HG03108 (cell line): ENCODE measurements at regions not wholly inside any gene's neighbourhood (a gene's known extent, or its start where the extent isn't known, plus 50 kb on each side); places are given as distances from the start of the nearest gene placed in this dataset.
"Not testable (repeated sequence)": the region's sequence is repeated elsewhere in the genome, so short reads cannot be mapped to it uniquely, and the experiment has no call there.

Experiments used
- ATAC-seq: cut with Tn5 transposase; IDR thresholded peaks from one replicate; pipeline ENCODE4 v1.9.1; 2021; ENCODE audit warnings: moderate library complexity; ENCODE audit not compliant: unreplicated experiment

DNA sequence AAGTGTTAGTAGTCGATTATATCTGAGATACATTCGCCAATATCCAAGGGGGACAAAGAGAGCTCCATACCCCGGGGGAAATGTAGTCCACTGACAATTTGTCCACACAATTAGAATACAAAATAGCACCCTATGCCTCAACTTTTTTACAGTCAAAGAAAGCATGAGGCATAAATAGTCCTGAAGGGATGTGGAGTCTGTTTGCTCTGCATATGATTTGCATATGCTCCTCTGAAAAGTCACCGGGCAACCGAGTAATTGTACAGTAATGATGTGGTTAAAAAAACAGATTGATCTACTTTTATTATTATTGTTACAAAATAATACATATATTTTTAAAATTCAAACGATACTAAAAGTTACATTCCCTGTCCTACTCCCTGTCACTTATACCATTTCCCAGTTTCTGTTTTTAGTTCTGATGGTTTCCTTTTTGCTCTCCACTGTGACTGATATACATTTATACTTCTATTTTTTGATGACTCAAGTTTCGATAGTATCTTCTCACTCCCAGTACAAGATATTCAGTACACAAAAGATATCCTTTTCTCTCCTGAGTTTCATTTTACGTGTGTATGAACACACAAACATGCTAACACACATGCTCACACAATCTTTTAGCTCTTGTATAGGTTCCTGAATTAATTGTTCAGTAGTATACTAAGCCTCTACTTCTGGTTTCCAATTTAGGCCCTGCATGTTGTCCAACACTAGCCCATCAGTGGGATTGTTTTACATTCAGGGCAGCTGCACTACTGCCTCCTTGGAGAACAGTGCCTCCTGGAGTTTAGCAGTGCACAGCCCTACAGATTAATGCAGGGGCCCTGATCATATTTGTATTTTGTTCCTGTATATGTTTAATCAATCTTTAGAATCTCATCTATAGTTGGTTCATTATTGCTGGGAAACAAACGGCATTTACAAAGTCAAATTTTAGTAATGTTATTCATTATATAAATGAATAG is 130.9 kb downstream of the TES start:
- no peak for ATAC-seq

DNA sequence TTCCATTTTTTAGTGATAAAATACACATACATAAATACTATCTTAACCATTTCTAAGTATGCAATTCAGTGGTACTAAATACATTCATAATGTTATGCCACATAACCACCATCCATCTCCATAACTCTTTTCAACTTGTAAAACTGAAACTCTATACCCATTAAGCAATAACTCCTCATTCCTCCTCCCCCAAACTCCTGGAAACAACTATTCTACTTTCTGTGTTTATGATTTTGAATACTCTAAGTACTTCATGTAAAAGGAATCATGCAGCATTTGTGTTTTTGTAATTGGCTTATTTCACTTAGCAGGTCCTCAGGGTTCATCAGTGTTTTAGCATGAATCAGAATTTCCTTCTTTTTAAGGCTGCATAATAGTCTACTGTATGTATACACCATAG is 131.8 kb downstream of the TES start:
- ATAC-seq: no peak

DNA sequence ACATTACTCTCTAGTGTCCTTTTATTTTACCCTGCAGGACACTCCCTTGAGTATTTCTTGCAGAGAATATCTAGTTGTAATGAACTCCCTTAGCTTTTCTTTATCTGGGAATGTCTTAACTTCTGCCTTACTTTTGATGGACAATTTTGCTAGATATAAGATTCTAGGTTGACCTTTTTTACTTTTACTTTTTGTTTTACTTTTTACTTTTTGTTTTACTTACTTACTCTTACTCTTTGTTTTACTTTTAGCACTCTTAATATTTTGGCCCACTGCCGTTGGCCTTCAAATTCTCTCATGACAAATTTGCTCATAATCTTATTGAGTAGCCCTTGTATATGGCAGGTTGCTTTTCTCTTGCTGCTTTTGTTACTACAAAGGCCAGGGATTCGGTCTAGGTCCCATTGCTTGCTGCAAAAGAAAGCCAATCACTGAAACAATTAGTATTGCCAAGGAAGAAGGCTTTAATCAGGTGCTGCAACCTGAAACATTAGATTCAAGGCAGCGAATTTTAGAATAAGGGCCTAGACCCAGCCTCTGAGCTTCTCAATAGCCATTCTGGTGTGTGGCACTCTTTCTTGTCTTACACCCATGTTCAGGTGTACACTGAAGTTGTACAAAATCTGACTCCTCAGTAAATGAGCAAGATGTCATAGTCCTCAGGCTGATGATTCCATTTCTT is 137.0 kb downstream of the TES start:
- ATAC-seq: no peak

DNA sequence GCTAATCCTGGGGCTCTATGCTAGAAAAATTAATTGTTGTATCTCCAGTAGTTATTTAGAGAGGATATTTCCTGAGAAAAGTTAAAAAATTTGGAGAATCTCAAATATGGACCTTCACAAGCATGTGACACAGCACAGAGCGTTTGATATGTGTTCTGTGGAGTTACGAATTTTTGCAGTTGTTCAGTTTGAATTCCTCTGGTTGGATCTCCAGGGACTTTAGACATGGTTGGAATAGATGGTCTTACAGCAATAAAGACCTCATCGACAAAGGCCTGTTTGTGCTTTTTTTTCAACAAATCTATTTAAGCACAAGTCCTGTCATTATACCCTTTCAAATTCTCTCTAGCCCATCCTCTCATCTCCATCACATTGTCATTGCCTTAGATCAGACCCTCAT is 138.0 kb downstream of the TES start:
- ATAC-seq: no peak

DNA sequence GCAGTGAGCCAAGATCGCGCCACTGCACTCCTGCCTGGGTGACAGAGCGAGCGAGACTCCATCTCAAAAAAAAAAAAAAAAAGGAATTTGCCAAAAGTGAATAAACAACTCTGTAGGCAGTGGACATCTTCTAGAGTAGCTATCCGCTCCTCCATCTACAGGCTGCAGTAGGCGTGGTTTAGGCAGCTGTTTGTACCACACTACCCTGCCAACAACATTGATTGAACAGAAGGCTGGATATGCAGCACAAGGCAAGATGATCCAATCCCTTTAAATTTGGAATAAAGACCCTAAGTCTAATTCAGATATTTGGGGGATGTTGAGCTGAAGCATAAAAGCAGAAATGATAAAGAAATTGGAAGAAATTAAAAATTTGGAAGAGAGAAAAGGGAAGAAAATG is 141.6 kb downstream of the TES start:
- no peak for ATAC-seq

DNA sequence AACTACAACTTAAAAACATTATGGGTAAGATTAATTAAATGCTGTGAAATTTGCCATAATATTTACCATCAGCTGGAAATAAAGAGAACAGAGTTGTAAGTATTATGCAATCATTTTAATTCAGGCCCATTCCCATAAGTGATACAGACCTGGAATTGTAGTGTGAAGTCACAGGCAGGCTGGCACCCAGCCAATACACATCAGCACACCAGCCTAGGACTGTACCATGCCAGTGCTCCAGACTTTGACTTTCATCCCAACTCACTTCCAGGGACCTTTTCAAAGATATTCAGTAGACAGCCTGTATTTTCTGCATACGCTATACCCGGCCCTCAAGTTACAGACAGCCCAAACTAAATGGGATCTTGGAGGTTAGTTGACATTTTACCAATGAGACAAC is 143.3 kb downstream of the TES start:
- ATAC-seq: no peak

DNA sequence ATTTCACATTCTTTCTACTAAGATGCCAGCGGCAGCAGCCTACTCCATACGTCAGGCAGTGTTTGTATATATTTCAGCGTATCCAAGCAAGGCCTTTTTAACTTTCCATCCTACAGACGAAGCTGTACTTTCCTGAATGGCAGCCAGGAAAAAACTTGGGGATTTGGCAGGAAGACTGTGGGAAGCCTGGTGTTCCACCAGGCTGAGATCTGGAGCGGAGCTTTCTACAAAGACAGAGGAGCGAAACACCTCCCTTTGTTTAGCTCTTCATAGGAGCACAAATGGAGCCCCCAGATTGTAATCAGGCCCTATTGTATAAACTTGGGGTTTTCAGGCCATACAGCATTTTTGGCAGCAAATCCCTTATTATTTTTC is 143.8 kb downstream of the TES start:
- ATAC-seq: no peak

DNA sequence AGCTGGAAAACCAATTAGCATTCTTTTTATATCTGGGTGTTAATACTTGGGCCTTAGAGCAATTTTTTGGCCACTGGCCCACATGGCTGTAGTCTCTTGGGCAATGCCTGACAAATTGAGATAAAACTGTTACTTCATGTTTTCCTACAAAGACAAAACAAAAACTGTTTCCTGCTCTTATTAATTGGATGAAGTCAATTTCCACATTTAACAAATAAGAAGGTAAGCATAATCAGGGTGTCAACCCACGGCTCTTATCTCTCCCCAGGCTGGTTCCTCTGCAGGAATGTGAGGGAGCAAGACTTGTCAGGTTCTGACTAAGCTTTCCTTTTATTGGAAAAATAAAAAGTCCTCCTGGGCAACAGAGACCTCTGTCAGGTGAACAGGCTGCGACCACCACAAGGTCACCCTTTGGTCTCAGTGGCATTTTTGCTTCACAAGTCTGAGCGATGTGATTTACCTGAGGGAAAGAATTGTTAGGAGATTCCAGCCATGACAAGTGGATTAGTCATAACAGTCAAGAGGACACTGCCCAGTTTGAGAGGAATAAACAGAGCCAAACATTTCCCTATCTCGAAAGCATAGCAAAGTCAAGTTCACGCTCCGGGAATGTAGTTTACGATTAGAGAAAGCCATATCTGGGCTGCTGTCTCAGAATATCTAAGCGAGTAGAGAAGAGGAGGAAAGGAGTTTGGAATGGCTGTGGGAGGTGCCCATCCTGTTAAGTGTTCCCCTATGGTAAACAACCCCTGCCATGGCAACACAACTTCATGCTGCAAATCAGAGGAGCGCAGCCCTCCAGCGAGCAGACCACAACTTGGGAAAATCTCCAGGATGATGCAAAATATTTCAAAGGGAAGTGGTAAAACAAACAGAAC is 144.4 kb downstream of the TES start:
- ATAC-seq: no peak

DNA sequence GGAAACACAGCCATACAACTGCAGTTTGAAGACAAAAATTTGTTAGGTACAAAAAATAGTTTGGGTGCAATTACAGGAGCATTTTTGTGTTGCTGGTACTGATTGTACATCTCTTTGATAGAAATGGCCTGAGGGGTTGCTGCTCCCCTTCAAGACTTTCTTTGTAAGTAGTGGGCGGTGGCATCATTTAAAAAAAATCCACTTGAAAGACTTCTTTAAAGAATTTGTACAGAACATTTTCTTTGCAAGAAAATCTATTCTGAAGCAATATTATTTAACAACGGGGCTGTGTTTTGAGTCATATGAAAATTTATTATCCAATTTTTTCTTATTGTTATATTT is 144.1 kb upstream of the CAV2 start:
- ATAC-seq: no peak

DNA sequence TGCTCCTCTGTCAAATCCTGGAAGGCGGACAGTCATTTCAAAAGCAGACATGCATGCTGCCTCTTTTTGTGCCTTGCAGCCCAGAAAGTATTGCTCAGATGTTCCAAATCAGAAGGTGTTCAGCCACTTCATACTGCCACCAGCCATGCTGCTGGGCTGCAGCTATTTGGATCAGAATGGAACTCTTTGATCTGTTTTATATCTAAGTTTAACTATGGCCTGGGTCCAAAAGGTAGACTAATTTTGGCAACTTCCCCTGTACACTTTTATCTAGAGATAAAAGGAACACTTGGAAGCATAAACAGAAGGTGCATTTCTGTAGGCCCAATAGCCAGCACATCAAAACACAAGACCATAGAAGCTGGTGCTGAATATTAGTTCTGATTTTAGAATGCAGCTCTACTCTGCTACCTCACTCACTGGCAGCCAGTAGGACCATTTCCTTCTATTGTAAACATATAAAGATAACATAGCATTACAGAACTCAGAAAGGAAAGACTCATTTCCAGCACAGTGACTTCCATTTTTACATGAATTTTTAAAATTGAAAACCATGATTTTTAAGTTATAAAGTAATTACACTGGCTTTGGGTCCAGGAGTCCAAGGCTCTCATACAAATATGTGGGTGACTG is 143.1 kb upstream of the CAV2 start:
- ATAC-seq: no peak

DNA sequence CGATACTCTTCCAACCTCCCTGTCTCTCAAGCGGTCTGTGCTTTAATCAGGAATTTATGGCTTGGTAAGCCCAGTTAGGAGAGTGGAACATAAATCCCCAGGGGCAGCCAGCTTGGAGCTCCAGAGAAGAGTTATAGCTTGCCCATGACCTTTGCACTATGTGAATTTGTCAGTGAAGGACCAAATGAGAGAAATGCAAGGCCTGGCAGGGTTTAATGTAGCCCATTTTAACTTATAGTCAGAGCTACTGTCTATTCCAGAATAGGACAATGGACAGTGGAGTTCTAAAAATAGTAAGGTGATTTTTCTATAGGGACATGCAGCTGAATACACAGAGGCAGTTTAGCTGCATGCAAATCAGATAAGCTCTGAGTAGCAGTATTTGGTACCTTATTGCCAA is 142.6 kb upstream of the CAV2 start:
- no peak for ATAC-seq

DNA sequence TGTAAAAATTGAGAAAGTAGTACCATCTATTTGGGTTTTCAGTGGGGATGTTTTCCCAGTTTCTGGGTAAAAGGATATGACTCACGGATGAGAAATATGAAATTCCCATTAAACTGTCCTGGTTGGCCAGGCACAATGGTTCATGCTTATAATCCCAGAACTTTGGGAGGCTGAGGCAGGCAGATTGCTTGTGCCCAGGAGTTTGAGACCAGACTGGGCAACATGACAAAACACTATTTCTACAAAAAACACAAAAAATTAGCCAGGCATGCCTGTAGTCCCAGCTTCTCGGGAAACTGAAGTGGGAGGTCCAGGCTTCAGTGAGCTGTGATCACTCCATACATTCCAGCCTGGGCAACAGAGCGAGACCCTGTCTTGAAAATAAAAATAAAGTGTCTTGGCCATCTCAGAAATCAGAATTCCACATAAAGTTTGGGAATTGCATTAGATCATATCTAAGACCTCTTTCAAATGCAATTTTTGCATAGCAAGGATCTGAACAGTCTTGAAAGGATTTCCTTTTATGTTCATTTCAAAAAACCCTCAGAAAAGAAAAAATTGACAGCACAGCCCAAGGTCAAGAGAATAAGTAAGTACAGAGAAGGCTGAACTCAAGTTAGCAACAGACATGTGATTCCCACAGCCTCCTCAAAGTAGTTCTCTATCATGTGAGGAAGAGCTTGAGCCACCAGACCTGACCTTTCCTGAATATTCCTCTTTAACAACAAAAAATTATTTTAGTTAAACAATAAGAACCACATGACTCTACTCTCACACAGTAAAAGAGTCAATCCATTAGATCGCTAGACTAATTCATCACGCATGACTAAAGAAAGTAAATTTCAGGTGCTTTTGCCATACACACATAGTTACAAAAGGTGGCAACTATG is 141.5 kb upstream of the CAV2 start:
- ATAC-seq: no peak

DNA sequence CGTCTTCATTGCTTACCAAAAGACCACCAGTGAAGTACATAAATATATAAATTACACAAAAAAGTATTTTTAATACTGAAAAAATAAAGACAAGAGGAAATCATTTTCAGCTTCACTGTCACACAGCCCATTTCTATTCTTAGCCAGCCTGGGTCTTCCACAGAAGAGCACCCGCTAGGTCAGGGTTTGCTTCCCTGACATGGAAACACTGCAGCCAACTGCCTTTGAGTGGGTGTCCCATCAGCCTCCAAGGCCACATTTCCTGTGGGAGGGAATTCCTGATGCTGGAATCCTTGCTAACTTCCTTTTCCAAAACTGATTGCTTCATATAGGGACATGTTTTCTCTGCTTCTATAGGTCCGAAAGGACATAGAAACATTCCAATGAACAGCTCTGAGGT is 137.8 kb upstream of the CAV2 start:
- ATAC-seq: no peak

DNA sequence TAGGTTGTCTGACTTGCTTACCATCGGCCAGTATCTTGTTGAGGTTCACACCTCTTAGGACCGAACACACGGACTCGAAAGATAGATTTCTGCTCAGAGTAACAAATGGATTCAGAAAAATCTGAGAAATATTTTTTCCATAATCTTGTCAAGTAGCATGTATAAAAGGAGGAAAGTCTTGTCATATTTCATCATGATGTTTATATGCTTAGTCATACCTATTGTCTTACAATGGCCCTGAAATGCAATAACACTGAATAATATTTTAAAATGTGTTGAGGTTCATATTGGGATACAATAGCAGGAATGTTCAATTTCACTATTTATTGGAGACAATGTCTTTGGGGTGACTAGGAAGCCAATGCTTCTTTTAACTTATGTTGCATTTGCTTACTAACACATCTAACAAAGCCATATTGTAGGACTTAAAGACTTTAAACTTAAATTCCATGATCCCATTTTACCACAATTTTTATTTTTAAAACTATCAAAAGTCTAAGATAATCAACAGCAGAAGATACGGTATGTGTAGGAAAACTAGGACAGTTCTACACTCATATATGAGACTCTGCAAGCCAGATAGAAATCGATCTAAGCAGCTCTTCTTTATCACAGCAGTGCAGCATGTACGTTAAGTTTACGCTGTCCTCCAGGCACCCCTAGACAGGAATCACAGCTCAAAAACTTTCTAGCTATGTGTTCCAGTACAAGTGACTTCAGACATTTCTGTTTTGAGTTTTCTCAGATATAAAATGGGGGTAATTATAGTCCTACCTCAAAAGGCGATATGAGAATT is 135.7 kb upstream of the CAV2 start:
- ATAC-seq: no peak

DNA sequence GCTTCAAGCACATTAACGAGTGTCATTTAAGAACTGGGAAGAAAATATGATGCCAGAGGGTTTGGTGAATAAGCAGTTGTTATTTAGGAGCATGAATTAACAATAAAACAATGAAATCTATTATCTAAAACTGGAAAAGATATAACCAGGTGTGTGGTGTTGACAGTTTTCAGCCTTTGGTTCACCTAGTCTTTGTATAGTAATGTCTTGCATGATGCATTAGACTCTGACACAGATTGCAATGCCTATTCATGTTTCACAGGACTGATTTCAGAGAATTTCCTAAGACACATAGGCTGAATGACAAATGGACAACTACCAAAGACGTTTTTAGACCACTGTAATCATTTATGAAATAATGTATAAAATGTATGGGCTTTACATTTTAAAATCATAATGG is 135.1 kb upstream of the CAV2 start:
- no peak for ATAC-seq

DNA sequence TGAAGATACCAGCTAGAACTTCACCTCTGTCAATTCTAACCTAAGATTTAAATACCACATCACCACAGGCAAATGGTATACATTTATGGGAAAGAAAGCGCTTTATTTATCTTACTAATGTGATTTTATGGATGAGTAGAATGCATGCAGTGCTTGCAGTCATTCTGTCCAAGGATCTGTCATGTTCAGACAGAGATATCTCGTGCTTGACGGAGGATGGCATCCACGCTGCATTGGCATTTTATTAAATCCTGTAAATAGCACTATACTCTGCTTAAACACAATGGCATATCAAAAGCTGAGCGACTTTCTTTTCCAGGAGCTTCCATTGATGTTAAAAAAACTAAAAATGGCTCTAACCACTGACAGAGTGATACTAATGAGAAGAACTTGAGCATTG is 133.7 kb upstream of the CAV2 start:
- no peak for ATAC-seq

DNA sequence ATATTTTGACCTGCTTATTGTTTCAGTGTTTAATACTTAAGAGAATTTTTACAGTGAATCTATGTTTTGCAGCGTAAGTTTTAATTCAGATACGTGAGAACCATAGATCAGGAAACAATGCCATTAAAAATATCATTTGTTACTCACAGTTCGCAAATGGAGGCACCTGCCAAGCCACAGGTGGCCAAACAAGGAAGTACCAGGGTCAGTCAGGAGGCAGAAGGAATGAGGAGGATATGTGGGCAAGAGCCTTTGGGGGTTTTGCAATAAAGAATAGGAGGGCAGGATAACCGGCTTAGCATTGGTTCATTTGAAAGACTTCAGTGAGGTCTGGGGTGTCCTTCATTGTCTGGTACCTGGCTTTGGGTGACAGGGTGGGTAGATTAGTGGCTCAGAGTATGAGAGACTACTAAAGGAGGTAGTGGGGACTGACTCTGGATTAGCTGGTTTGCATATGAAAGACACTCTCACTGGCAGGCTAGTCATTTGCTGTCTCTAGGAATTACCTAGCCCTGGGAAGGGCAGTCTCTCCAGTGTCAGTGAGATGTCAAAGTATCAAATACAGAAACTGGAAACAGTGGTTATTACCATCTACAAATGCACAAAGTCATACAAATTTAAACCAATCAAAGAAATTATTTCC is 132.2 kb upstream of the CAV2 start:
- no peak for ATAC-seq

DNA sequence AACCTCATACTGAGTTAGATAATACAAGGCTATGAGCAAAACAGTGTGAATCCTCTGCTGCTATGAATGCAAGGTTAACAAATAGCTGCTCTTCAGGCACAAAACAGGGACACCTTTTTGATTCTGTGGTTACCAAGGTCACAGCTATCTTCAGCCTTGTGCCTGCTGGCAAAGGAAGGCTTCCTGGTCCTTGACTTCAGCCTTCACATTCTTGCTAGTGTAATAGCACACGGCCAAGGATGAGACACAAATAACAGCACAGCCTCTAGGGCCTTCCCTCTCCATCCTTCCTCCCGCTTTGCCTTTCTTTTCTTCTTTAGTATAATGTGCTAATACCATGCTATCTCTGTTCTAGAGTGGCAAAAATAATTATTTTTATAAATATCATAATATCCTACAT is 130.6 kb upstream of the CAV2 start:
- ATAC-seq: no peak

DNA sequence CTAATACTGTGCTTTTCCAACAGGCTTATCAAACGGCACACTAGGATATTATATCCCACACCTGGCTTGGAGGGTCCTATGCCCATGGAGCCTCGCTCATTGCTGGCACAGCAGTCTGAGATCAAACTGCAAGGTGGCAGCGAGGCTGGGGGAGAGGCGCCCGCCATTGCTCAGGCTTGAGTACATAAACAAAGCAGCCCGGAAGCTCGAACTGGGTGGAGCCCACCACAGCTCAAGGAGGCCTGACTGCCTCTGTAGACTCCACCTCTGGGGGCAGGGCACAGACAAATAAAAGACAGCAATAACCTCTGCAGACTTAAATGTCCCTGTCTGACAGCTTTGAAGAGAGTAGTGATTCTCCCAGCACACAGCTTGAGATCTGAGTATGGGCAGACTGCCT is 128.0 kb upstream of the CAV2 start:
- ATAC-seq: not testable (repeated sequence)
